K562 (cell line): ENCODE measurements at regions not wholly inside any gene's neighbourhood (a gene's known extent, or its start where the extent isn't known, plus 50 kb on each side); places are given as distances from the start of the nearest gene placed in this dataset.

Experiments
- ATAC-seq: fragments of 200-7000 bp; cut with Tn5 transposase; 3 replicates; pipeline ENCODE4 v1.9.1; 2020; ENCODE audit warnings: moderate library complexity
- BruUV-seq: library from RNA; stranded (reverse); fragments of 400-500 nt; replicated peaks from 2 replicates; lab custom pipeline; 2021; lab: Mats Ljungman, UMichigan
- CTCF ChIA-PET: fragments of 300-600 bp; formaldehyde crosslinking; extraction: SDS; loops from one replicate; lab custom pipeline; 2021; ENCODE audit warnings: low intra/inter-chr PET ratio; lab: Yijun Ruan, JAX
- POLR2A ChIA-PET: fragments of 300-600, 350-650 bp; sonication (Branson Sonifier 250); formaldehyde crosslinking; extraction: SDS; loops from one replicate; lab custom pipeline; 2021; ENCODE audit warnings: antibody characterized with exemption, inconsistent platforms; lab: Yijun Ruan, JAX
- DNase-seq, 4 experiments: peaks; one replicate each; pipeline versions ENCODE4 v3.0.0 to v3.0.0-alpha.2; 2011 to 2018; ENCODE audit warnings: low spot score in 3 of 4, mixed read lengths in 3 of 4; ENCODE audit errors: extremely low read depth in 1 of 4
- FAIRE-seq: peaks from 2 replicates; lab custom pipeline; 2011; peaks lifted over from hg19 to GRCh38; lab: Jason Lieb, UNC
- H2AFZ ChIP-seq: 2 replicates; pipeline ENCODE4 v1.6.0; 2011; ENCODE audit warnings: low read depth, low read length, control low read depth, inconsistent platforms
- H3K27ac ChIP-seq: fragments of 200-600 bp; 3 replicates; pipeline ENCODE4 v1.8.0; 2011; ENCODE audit warnings: low read depth, mild to moderate bottlenecking, control low read depth, inconsistent platforms, low read length, moderate library complexity, mixed read lengths; ENCODE audit errors: extremely low read depth
- H3K27me3 ChIP-seq, 2 experiments: fragments of 300-600 bp in 1 of 2; 2 replicates in 1 of 2; 3 replicates in 1 of 2; pipeline versions ENCODE4 v1.6.0 to v1.8.0; 2011; ENCODE audit warnings: inconsistent platforms in 2 of 2, low read length in 2 of 2, mild to moderate bottlenecking in 1 of 2, mixed read lengths in 1 of 2, moderate library complexity in 1 of 2; ENCODE audit not compliant: control insufficient read depth in 2 of 2, insufficient read depth in 2 of 2
- H3K36me3 ChIP-seq: fragments of 300-600 bp; 3 replicates; pipeline ENCODE4 v1.8.0; 2011; ENCODE audit warnings: mild to moderate bottlenecking, low read length, inconsistent platforms; ENCODE audit not compliant: control insufficient read depth, insufficient read depth
- H3K4me1 ChIP-seq, 2 experiments: fragments of 200-600 bp in 1 of 2; replicated peaks in 1 of 2; 2 replicates in 1 of 2; 3 replicates in 1 of 2; pipeline versions ENCODE4 v1.5.1 to v1.8.0; 2011; ENCODE audit warnings: inconsistent platforms in 2 of 2, low read length in 2 of 2, mild to moderate bottlenecking in 1 of 2, mixed read lengths in 1 of 2, moderate library complexity in 1 of 2; ENCODE audit not compliant: control insufficient read depth in 2 of 2, insufficient read depth in 2 of 2
- H3K4me2 ChIP-seq: 2 replicates; pipeline ENCODE4 v1.6.1; 2011; ENCODE audit warnings: low read length, control low read depth, inconsistent platforms, mixed read lengths; ENCODE audit not compliant: insufficient read depth
- H3K4me3 ChIP-seq: fragments of 200-600 bp; sonication (generic), shearing (Covaris generic); 2 replicates; pipeline ENCODE4 v1.5.1; 2016; ENCODE audit warnings: control low read depth, inconsistent platforms
- H3K79me2 ChIP-seq: fragments of 200-600 bp; 3 replicates; pipeline ENCODE4 v1.8.0; 2011; ENCODE audit warnings: low read length, inconsistent platforms; ENCODE audit not compliant: control insufficient read depth, insufficient read depth
- H3K9ac ChIP-seq, 2 experiments: 2 replicates each; pipeline versions ENCODE4 v1.6.0 to v1.6.1; 2011; ENCODE audit warnings: low read depth in 2 of 2, low read length in 2 of 2, control low read depth in 1 of 2, inconsistent platforms in 1 of 2, mild to moderate bottlenecking in 1 of 2, mixed read lengths in 1 of 2; ENCODE audit not compliant: insufficient read depth in 1 of 2
- H3K9me1 ChIP-seq: one replicate; pipeline ENCODE4 v1.6.0; 2011; ENCODE audit warnings: inconsistent platforms, mild to moderate bottlenecking, low read length, moderate library complexity; ENCODE audit not compliant: control insufficient read depth, insufficient read depth
- H3K9me3 ChIP-seq: replicated peaks from 2 replicates; pipeline ENCODE4 v1.5.1; 2011; ENCODE audit warnings: low read depth, low read length, inconsistent platforms; ENCODE audit not compliant: control insufficient read depth, insufficient read depth
- H4K20me1 ChIP-seq: replicated peaks from 2 replicates; pipeline ENCODE4 v1.6.1; 2011; ENCODE audit warnings: low read length, inconsistent platforms, mixed read lengths; ENCODE audit not compliant: control insufficient read depth, insufficient read depth
- BMI1 ChIP-seq: fragments of 150-350 bp; IDR thresholded peaks from 2 replicates; pipeline ENCODE4 v1.6.1; 2014; ENCODE audit warnings: low read length
- HIVEP1 ChIP-seq: fragments of 250-450 bp; sonication (Bioruptor Pico); IDR thresholded peaks from 2 replicates; pipeline ENCODE4 v1.4.0; 2020; ENCODE audit warnings: mild to moderate bottlenecking
- MYNN ChIP-seq, 2 experiments: sonication (generic); formaldehyde crosslinking in 1 of 2; IDR thresholded peaks; 2 replicates each; pipeline versions ENCODE4 v1.5.0 to v1.6.1; 2016 to 2020; ENCODE audit warnings: antibody characterized with exemption in 1 of 2, missing genetic modification reagents in 1 of 2
- NR4A1 ChIP-seq, 2 experiments: fragments of 250-450 bp in 1 of 2; fragments of 450-650 bp in 1 of 2; sonication (Bioruptor Pico) in 1 of 2; IDR thresholded peaks; 2 replicates each; pipeline versions ENCODE4 v1.4.0 to v1.6.1; 2016 to 2020; ENCODE audit warnings: mild to moderate bottlenecking in 2 of 2, missing compliant biosample characterization in 1 of 2, missing genetic modification characterization in 1 of 2, moderate library complexity in 1 of 2
- STAG1 ChIP-seq: sonication (generic); formaldehyde crosslinking; IDR thresholded peaks from 2 replicates; pipeline ENCODE4 v1.5.0; 2020; ENCODE audit warnings: missing genetic modification reagents, borderline replicate concordance
- TFE3 ChIP-seq: fragments of 450-650 bp; formaldehyde crosslinking; IDR thresholded peaks from 2 replicates; pipeline ENCODE4 v1.4.0; 2020; ENCODE audit warnings: mild to moderate bottlenecking, mixed read lengths
- THAP7 ChIP-seq: fragments of 250-450 bp; sonication (Bioruptor Pico); IDR thresholded peaks from 2 replicates; pipeline ENCODE4 v1.5.0; 2021
- ZNF57 ChIP-seq: fragments of 450-650 bp; formaldehyde crosslinking; IDR thresholded peaks from 2 replicates; pipeline ENCODE4 v1.4.0; 2020; ENCODE audit warnings: mild to moderate bottlenecking, moderate library complexity
- WGBS: fragments of 100-300 bp; shearing (Covaris generic); methylation state at CpG from one replicate; pipeline ENCODE4 v1.1.6; 2016; ENCODE audit warnings: low coverage, mixed read lengths; ENCODE audit not compliant: insufficient coverage; ENCODE audit errors: missing lambda C conversion rate; 5-methylcytosine and 5-hydroxymethylcytosine counted together
- in situ Hi-C: fragments of 300-500 bp; cut with MboI; formaldehyde crosslinking; loops from 4 replicates; pipeline ENCODE4 v1.15.0; 2018; ENCODE audit warnings: inconsistent platforms, mixed read lengths
- intact Hi-C: fragments of 100-400 bp; cut with micrococcal nuclease; formaldehyde crosslinking; loops from 2 replicates; pipeline ENCODE4 v1.14.2; 2022

GRCh38 chr11:42077794-42078193, 618.3 kb upstream of the LRRC4C start:
- intact Hi-C loops: no loop called here
- no peaks in the 10 kb centered on the region for H3K36me3 ChIP-seq
- WGBS: 0% methylated on average over 1 of the region's 1 CpG
- no peak for DNase-seq
- no peaks in the 10 kb centered on the region for H4K20me1 ChIP-seq
- no peaks in the 10 kb centered on the region for H3K9me3 ChIP-seq
- FAIRE-seq: no peak
- no peaks in the 10 kb centered on the region for H3K4me1 ChIP-seq
- no peaks in the 10 kb centered on the region for H3K27me3 ChIP-seq
- no peaks in the 10 kb centered on the region for H3K9me1 ChIP-seq
- H2AFZ ChIP-seq: no peak overlapping the region
- no peak overlapping the region for H3K27ac ChIP-seq
- TF ChIP-seq TFE3 (CRISPR knock-in tag) (peak; percentile 66), ZNF57 (CRISPR knock-in tag) (no peak), HIVEP1 (CRISPR knock-in tag) (no peak), NR4A1 (CRISPR knock-in tag; IDR thresholded peaks at IDR 0.05) (no peak), NR4A1 (tag; IDR thresholded peaks at IDR 0.05) (no peak), STAG1 (no peak), MYNN (IDR thresholded peaks at IDR 0.05) (no peak), MYNN (CRISPR knock-in tag; IDR thresholded peaks at IDR 0.05) (no peak), BMI1 (no peak), THAP7 (CRISPR knock-in tag) (no peak)
- TF ChIP-seq, all 486 proteins: peak for 1
- no peak overlapping the region for H3K4me3 ChIP-seq
- no peak overlapping the region for H3K4me2 ChIP-seq
- in situ Hi-C loops: no loop called here
- CTCF ChIA-PET: no interaction called here
- POLR2A ChIA-PET: no interaction called here
- H3K9ac ChIP-seq: no peak overlapping the region
- no peaks in the 10 kb centered on the region for H3K79me2 ChIP-seq
- no TSS peak for BruUV-seq
- no peak for ATAC-seq
